Right lobe of liver (tissue), 4 donors: ENCODE measurements at regions not wholly inside any gene's neighbourhood (a gene's known extent, or its start where the extent isn't known, plus 50 kb on each side); places are given as distances from the start of the nearest gene placed in this dataset.

Experiments used
- CTCF ChIP-seq, 4 donors: fragments of 200-600 bp in 3 of 4; fragments of 450-650 bp in 1 of 4; IDR thresholded peaks; one replicate each; pipeline versions ENCODE4 v1.5.1 to v1.8.0; 2016 to 2022; ENCODE audit warnings: antibody characterized with exemption in 4 of 4, mild to moderate bottlenecking in 2 of 4
- POLR2A ChIP-seq: fragments of 450-650 bp; IDR thresholded peaks from one replicate; pipeline ENCODE4 v1.6.1; 2017; ENCODE audit warnings: antibody characterized with exemption, mild to moderate bottlenecking
- donor health status: DM: no; HTN: no; CAD: no.
- donor health status: DM: no; HTN: no; CAD: no.
- donor health status: DM: no; HTN: yes; CAD: no.

GRCh38 chrX:7362111-7362510 is 214.2 kb upstream of the PUDP start:
- TF ChIP-seq CTCF (IDR thresholded peaks at IDR 0.05) (no peak), POLR2A (no peak)
